ENCODE measurements at regions not wholly inside any gene's neighbourhood (a gene's known extent, or its start where the extent isn't known, plus 50 kb on each side); places are given as distances from the start of the nearest gene placed in this dataset.
"Not testable (repeated sequence)": the region's sequence is repeated elsewhere in the genome, so short reads cannot be mapped to it uniquely, and the experiment has no call there.

GRCh38 chr6:3619201-3619600 lies 132.3 kb downstream of the PXDC1 start:
- DNase-seq (ENCODE audit: low read depth), result no peak

DNA sequence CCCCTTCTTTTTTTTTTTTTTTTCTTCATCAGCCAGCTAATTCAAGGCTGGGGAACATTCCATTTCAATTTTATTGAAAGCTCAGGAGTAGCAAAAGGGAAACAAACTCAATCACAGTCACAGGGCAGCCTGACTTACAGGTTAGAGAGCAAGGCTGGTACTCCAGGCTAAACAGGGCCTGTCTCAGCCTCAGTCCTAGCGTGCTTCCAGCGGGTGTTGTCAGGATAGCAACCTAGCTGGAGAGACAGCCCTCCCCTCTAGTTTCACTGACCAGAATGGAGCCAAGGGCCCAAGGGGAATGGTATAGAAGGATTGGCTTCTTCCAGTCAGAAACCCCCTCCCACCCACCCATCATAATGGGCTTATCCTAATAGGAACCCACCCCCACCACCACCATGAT lies 132.9 kb downstream of the PXDC1 start:
- DNase-seq (ENCODE audit: low read depth), result no peak

GRCh38 chr6:3617681-3618311 lies 133.7 kb downstream of the PXDC1 start:
- no peak for DNase-seq (ENCODE audit: low read depth)

DNA sequence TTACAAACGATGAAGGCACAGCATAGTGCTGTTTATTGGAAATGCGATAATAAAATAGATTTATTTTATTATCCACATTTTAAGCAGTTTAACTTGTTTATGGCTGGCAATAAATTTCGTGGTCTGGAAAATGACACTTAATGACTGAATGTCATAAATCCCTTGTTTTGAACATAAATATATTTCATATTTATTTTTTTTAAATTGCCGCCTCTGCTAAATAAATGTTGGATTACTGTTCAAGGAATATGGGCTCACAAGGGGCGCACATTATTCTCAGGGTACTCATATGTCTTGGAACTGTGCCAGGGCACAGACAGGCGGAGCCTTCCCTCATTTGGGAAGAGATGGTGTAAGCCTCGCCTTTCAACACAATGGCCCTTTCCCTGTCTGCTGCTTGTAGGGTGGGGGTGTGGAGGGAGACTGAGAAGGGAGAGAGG lies 134.3 kb downstream of the PXDC1 start:
- no peak for DNase-seq (ENCODE audit: low read depth)

DNA sequence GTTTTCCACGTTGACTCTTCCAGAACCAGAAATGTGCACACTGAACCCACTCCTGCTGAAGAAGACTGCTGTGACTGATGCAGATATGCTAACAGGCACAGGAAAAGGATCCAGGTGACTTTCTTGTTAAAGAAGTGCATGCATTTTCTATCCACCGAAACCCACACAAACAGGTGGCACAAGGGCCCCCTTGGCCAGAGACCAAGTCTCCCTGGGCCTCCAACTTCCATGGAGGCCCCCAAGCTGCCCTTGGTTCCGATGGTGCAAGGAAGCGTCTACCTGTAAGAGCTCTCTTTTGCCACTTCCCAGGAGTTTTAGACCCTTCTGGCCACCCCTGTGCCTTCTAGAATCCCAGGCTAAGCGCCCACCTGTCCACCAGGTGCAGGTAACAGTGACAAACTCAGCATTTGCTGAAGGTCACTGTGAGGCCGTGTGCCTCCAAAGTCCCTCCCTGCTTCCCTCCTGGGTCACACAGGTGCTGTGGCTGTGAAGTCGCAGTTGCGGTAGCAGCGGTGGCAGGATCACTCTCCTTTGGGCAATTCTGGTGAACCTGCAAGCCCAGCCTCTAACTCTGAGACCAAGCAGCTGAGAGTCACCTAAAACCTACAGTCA lies 134.8 kb downstream of the PXDC1 start:
- no peak for DNase-seq (ENCODE audit: low read depth)

DNA sequence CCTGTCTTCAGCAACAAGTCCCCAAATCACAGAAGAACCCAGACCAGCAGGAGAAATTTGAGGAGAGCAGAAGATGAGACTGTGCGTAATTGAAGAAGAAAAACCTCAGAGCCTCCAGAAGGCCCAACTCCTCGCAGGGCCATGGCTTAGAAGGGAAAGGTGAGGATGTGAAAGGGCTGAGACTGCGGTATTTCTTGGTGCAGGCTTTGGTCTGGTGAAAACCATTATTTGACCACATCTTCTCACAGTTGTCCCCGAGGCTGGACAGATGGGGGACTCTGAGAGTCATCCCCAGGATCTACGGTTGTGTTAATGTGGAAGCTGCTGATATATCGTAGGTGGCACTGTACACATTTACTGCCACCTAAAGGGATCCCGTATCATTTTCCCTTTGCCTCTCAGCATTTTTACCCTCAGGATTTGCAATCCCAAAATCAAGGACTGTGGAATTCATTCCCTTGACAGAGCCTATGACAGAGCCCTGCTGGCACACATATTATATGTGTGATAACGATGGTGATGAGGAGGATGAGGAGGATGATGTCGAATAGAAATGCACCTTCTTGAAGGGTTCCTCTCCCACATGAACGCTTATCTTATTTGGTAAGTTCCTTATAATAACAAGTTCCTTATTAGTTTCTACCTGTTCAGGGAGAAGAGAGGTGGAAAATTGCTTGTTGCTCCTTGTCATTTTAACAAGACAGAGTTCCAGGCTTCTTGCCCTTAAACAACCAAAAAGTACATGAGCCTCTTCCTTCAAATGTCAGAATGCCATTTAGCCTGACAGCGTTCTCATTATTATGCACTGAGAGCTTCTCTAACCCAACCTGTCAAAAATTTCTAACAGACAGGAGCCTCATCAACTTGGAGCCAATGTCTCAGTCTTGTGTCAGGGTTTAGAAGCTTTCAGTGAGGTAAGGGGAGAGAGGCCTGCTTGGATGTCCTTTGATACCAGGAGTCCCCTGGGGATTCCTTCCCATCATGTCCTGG lies 135.8 kb downstream of the PXDC1 start:
- DNase-seq (ENCODE audit: low read depth), result no peak

GRCh38 chr6:3614918-3615317 lies 136.6 kb downstream of the PXDC1 start:
- DNase-seq (ENCODE audit: low read depth), result no peak

DNA sequence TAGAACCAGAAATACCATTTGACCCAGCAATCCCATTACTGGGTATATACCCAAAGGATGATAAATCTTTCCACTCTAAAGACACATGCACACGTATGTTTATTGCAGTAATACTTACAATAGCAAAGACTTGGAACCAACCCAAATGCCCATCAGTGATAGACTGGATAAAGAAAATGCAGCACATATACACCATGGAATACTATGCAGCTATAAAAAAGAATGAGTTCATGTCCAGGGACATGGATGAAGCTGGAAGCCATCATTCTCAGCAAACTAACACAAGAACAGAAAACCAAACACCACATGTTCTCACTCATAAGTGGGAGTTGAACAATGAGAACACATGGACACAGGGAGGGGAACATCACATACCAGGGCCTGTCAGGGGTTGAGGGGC lies 137.9 kb downstream of the PXDC1 start:
- not testable (repeated sequence) for DNase-seq (ENCODE audit: low read depth)

GRCh38 chr6:3612341-3613041 lies 139.0 kb downstream of the PXDC1 start:
- DNase-seq (ENCODE audit: low read depth), result no peak

DNA sequence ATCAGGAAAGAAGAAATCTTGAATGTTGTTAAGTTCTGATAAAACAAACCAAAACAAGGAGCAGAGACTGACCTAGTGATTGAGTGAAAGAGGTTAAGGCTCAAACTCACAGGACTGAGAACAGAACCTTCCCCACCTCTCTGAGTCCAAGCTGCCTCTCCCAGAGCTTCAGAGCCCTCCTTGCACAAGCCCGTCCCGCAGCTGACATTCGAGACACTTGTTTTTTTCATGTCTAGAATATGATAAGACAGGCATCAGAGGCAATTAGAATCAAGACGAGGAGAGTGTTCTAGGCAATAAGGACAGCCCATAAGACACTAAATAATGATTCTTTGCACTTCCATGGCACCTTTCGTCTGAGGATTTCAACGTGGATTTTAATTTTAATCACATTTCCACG lies 140.6 kb downstream of the PXDC1 start:
- no peak for DNase-seq (ENCODE audit: low read depth)

GRCh38 chr6:3610206-3610605 lies 141.3 kb downstream of the PXDC1 start:
- no peak for DNase-seq (ENCODE audit: low read depth)

DNA sequence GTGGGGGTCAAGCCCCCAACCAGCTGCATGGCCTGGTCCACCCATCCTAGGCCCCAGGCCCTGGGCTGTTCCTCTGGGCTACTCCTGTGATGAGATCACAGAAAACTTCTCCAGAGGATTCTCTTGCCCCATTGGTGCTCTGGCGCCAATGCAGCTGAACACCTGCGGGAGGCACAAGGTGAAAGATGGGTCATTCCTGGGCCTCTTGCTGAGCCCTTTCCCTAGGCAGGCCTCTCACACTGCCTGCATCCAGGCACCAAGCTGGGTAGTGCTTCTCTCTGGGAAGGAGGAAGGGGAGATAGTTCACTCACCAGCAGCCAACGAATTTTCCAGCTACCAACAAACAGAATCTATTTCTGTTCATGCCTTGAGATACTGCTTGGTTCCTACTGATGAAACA lies 142.1 kb downstream of the PXDC1 start:
- no peak for DNase-seq (ENCODE audit: low read depth)

DNA sequence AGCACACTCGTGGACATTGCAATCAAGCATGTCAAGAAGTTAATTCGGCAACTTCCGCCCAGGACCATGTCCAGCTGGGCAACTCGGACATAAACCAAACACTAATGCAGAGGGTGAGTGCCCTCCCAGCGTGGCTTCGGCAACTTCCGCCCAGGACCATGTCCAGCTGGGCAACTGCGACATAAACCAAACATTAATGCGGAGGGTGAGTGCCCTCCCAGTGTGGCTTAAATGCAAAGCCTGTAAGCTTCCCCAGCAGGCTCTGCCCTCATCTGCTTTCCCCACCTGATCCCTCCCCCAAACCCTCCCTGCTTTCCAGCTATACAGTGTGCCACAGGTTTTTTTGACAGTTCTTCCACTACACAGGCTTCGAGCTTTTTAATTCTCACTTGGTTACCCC lies 143.4 kb downstream of the PXDC1 start:
- no peak for DNase-seq (ENCODE audit: low read depth)

DNA sequence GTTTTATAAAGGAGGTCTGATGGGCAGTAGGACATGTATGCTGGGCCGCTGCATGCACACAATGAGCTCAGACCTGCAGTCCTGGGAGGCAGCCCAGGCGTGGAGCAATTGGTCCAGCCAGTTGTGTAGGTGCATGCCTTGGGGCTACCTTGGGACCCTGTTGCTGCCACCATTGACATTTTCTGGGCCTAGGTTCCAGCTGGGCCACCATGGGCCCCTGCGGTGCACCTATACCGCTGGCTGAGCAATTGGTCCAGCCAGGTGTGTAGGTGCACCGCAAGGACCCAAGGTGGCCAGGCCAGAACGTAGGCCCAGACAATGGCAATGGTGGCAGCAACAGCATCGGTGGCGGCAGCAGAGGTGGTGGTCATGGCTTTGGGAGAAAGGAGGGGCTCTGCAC lies 143.9 kb downstream of the PXDC1 start:
- DNase-seq (ENCODE audit: low read depth), result no peak

DNA sequence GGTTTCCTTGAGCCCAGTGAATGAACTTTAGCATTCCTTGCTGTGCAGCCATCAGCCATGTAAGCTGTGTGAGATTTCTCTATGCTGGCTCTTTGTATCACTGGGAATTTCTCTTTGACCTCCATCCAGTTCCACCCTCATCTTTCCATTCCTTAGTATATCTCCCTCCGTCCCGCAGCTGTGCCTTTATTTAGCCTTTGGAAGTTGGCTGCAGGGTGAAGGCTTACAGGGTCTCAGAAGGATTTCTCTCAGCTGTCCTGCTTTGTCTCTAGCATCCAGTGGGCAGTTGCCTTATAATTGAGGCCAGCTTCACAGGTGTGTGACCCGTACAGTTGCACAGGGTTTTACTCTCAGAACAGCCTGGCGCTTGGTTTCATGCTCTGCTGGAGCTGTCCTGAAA lies 144.3 kb downstream of the PXDC1 start:
- DNase-seq (ENCODE audit: low read depth), result no peak

DNA sequence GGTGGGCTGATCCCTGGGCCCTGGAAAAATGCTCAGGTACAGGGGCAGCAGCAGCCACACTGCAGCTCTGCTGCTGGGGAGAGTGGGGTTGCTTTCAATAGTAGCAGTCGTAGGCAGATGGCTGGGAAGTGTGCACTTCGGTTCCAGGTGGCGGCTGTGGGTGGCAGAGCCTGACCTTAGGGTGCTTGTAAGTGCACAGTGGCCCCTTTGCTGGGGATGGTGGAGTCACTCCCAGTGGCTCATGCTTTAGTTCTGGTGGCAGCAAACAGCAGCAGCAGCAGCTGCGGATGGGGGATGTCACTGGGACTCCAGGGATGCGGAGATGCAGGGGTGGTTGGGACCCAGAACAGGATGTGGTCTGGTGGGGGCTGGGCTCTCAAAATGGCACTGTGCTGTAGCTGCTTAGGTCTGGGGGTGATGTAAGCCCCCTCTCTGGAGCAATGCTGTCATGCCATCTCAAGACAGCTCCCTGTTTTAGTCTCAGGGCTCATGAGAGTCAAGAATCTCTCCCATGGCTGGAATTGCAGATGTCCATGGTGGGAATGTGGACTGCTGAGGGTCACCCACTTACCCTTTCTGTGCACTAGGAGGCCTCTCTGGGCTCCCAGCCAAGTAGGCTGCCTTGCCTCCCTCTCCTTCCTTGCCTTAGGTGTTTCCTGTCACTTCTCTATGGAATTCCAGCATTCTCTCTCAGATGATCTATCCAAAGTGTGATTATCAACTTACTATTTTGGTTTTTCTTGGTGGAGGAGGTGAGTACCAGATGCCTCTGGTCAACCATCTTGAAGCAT lies 146.7 kb upstream of the SLC22A23 start:
- no peak for DNase-seq (ENCODE audit: low read depth)

- DNase-seq (ENCODE audit: low read depth), result no peak
Observed at GRCh38 chr6:3601570-3601969, 144.7 kb upstream of the SLC22A23 start.

- DNase-seq (ENCODE audit: low read depth), result no peak
Observed at GRCh38 chr6:3597500-3598064, 140.7 kb upstream of the SLC22A23 start.

DNA sequence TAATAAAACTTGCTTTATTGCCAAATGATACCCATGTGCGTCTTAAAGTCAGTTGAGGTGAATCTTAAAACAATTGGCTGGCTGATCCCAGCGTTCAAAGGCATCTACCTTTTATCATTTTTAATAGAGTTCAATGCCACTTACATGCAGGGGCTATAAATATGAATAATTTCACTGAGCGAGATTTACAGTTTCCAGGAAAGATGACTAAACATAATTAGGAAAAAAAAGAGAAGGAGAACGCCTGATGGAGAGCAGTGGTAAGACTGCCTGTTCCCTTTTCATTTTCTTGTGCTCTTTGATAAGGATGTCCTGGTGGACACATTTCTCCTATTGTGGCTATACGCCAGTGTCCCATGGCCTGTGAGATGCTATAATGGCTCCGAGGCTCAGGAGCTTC lies 139.9 kb upstream of the SLC22A23 start:
- DNase-seq (ENCODE audit: low read depth), result no peak

GRCh38 chr6:3594201-3594600 lies 137.4 kb upstream of the SLC22A23 start:
- DNase-seq (ENCODE audit: low read depth), result no peak

- DNase-seq (ENCODE audit: low read depth), result no peak
Observed at GRCh38 chr6:3593161-3593560, 136.3 kb upstream of the SLC22A23 start.

Measured in stimulated activated CD8-positive, alpha-beta memory T cell treated with anti-CD3 and anti-CD28 coated beads, Interleukin-12 subunit alpha, Interleukin-12 subunit beta, amount 100 ng/mL, for 1 hour (primary cell).